ENCODE measurements at regions not wholly inside any gene's neighbourhood (a gene's known extent, or its start where the extent isn't known, plus 50 kb on each side); places are given as distances from the start of the nearest gene placed in this dataset.

GRCh38 chr13:78476910-78477309 is 126.4 kb downstream of the POU4F1 start:
- TF ChIP-seq, protein P1, sequence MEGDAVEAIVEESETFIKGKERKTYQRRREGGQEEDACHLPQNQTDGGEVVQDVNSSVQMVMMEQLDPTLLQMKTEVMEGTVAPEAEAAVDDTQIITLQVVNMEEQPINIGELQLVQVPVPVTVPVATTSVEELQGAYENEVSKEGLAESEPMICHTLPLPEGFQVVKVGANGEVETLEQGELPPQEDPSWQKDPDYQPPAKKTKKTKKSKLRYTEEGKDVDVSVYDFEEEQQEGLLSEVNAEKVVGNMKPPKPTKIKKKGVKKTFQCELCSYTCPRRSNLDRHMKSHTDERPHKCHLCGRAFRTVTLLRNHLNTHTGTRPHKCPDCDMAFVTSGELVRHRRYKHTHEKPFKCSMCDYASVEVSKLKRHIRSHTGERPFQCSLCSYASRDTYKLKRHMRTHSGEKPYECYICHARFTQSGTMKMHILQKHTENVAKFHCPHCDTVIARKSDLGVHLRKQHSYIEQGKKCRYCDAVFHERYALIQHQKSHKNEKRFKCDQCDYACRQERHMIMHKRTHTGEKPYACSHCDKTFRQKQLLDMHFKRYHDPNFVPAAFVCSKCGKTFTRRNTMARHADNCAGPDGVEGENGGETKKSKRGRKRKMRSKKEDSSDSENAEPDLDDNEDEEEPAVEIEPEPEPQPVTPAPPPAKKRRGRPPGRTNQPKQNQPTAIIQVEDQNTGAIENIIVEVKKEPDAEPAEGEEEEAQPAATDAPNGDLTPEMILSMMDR (IDR thresholded peaks at IDR 0.05), result no peak
- no peak for TF ChIP-seq POLR2AphosphoS5 (IDR thresholded peaks at IDR 0.05)

Data from prostate gland (tissue), 2 donors.